Skeletal muscle satellite cell (primary cell): ENCODE measurements at regions not wholly inside any gene's neighbourhood (a gene's known extent, or its start where the extent isn't known, plus 50 kb on each side); places are given as distances from the start of the nearest gene placed in this dataset.

Source experiments
- H3K27me3 ChIP-seq: 2 replicates; pipeline ENCODE4 v1.7.0; 2013; ENCODE audit warnings: low read length; ENCODE audit not compliant: control insufficient read depth, insufficient read depth
- H3K36me3 ChIP-seq: 2 replicates; pipeline ENCODE4 v1.7.0; 2013; ENCODE audit warnings: mild to moderate bottlenecking, control low read depth, low read length; ENCODE audit not compliant: insufficient read depth
- H3K4me1 ChIP-seq: 2 replicates; pipeline ENCODE4 v1.7.0; 2013; ENCODE audit warnings: low read length; ENCODE audit not compliant: control insufficient read depth, insufficient read depth
- H3K4me2 ChIP-seq: 2 replicates; pipeline ENCODE4 v1.7.0; 2013; ENCODE audit warnings: mild to moderate bottlenecking, low read length
- H3K4me3 ChIP-seq: 2 replicates; pipeline ENCODE4 v1.7.0; 2013; ENCODE audit warnings: low read length
- H3K9ac ChIP-seq: 2 replicates; pipeline ENCODE4 v1.7.0; 2013; ENCODE audit warnings: mild to moderate bottlenecking, low read depth, low read length, moderate library complexity
- H3K9me3 ChIP-seq: replicated peaks from 2 replicates; pipeline ENCODE4 v1.7.0; 2013; ENCODE audit warnings: mild to moderate bottlenecking, control low read depth, low read length

- H3K4me1 ChIP-seq: no peaks in the 10 kb centered on the region
- H3K9me3 ChIP-seq: no peaks in the 10 kb centered on the region
- H3K27me3 ChIP-seq: no peaks in the 10 kb centered on the region
- no peak overlapping the region for H3K4me3 ChIP-seq
- H3K4me2 ChIP-seq: no peak overlapping the region
- H3K9ac ChIP-seq: no peak overlapping the region
- H3K36me3 ChIP-seq: no peaks in the 10 kb centered on the region
These were observed 88.2 kb upstream of the CAMK2D start for GRCh38 chr4:113849771-113850170.

- Histone ChIP-seq H3K4me2 (no peak overlapping the region), H3K9ac (no peak overlapping the region), H3K27me3 (no peaks in the 10 kb centered on the region), H3K9me3 (no peaks in the 10 kb centered on the region), H3K36me3 (no peaks in the 10 kb centered on the region), H3K4me1 (no peaks in the 10 kb centered on the region), H3K4me3 (no peak overlapping the region)
These were observed 86.2 kb upstream of the CAMK2D start for GRCh38 chr4:113847710-113848109.

- Histone ChIP-seq H3K36me3 (no peaks in the 10 kb centered on the region), H3K9ac (no peak overlapping the region), H3K27me3 (no peaks in the 10 kb centered on the region), H3K4me2 (no peak overlapping the region), H3K4me3 (no peak overlapping the region), H3K9me3 (no peaks in the 10 kb centered on the region), H3K4me1 (no peaks in the 10 kb centered on the region)
These were observed 84.9 kb upstream of the CAMK2D start for GRCh38 chr4:113846433-113846832.

GRCh38 chr4:113845138-113845537, 83.6 kb upstream of the CAMK2D start:
- Histone ChIP-seq H3K36me3 (no peaks in the 10 kb centered on the region), H3K4me2 (no peak overlapping the region), H3K9me3 (no peaks in the 10 kb centered on the region), H3K9ac (no peak overlapping the region), H3K4me1 (no peaks in the 10 kb centered on the region), H3K4me3 (no peak overlapping the region), H3K27me3 (no peaks in the 10 kb centered on the region)

- no peaks in the 10 kb centered on the region for H3K4me1 ChIP-seq
- H3K27me3 ChIP-seq: no peaks in the 10 kb centered on the region
- no peak overlapping the region for H3K4me2 ChIP-seq
- H3K4me3 ChIP-seq: no peak overlapping the region
- H3K9me3 ChIP-seq: no peaks in the 10 kb centered on the region
- H3K36me3 ChIP-seq: no peaks in the 10 kb centered on the region
- H3K9ac ChIP-seq: no peak overlapping the region
These were observed 82.8 kb upstream of the CAMK2D start for GRCh38 chr4:113844369-113844768.

- Histone ChIP-seq H3K9me3 (no peaks in the 10 kb centered on the region), H3K27me3 (no peaks in the 10 kb centered on the region), H3K4me3 (no peak overlapping the region), H3K4me1 (peaks cover 12% of the 10 kb centered on the region), H3K36me3 (no peaks in the 10 kb centered on the region), H3K4me2 (no peak overlapping the region), H3K9ac (no peak overlapping the region)
These were observed 79.3 kb upstream of the CAMK2D start for GRCh38 chr4:113840861-113841260.

GRCh38 chr4:113838460-113838859, 76.9 kb upstream of the CAMK2D start:
- Histone ChIP-seq H3K9me3 (no peaks in the 10 kb centered on the region), H3K4me1 (peaks cover 20% of the 10 kb centered on the region), H3K36me3 (no peaks in the 10 kb centered on the region), H3K27me3 (no peaks in the 10 kb centered on the region), H3K4me3 (no peak overlapping the region), H3K9ac (no peak overlapping the region), H3K4me2 (no peak overlapping the region)

- Histone ChIP-seq H3K9ac (peak overlapping the region; percentile 7), H3K27me3 (no peaks in the 10 kb centered on the region), H3K4me1 (peaks cover 20% of the 10 kb centered on the region), H3K9me3 (no peaks in the 10 kb centered on the region), H3K4me2 (peak overlapping the region; percentile 7), H3K36me3 (no peaks in the 10 kb centered on the region), H3K4me3 (no peak overlapping the region)
These were observed 75.9 kb upstream of the CAMK2D start for GRCh38 chr4:113837397-113837796.

- H3K9me3 ChIP-seq: no peaks in the 10 kb centered on the region
- H3K4me3 ChIP-seq: no peak overlapping the region
- H3K9ac ChIP-seq: no peak overlapping the region
- no peaks in the 10 kb centered on the region for H3K27me3 ChIP-seq
- H3K4me2 ChIP-seq: no peak overlapping the region
- peaks cover 20% of the 10 kb centered on the region for H3K4me1 ChIP-seq
- no peaks in the 10 kb centered on the region for H3K36me3 ChIP-seq
These were observed 73.5 kb upstream of the CAMK2D start for GRCh38 chr4:113835005-113835404.

GRCh38 chr4:113834298-113834697, 72.8 kb upstream of the CAMK2D start:
- H3K36me3 ChIP-seq: no peaks in the 10 kb centered on the region
- H3K9me3 ChIP-seq: no peaks in the 10 kb centered on the region
- H3K9ac ChIP-seq: no peak overlapping the region
- no peak overlapping the region for H3K4me3 ChIP-seq
- no peak overlapping the region for H3K4me2 ChIP-seq
- H3K4me1 ChIP-seq: peaks cover 20% of the 10 kb centered on the region
- H3K27me3 ChIP-seq: no peaks in the 10 kb centered on the region

- no peak overlapping the region for H3K4me2 ChIP-seq
- no peaks in the 10 kb centered on the region for H3K9me3 ChIP-seq
- H3K4me1 ChIP-seq: peaks cover 16% of the 10 kb centered on the region
- H3K9ac ChIP-seq: no peak overlapping the region
- no peaks in the 10 kb centered on the region for H3K36me3 ChIP-seq
- no peaks in the 10 kb centered on the region for H3K27me3 ChIP-seq
- no peak overlapping the region for H3K4me3 ChIP-seq
These were observed 71.3 kb upstream of the CAMK2D start for GRCh38 chr4:113832803-113833202.

GRCh38 chr4:113831457-113831856, 69.9 kb upstream of the CAMK2D start:
- Histone ChIP-seq H3K4me1 (peaks cover 13% of the 10 kb centered on the region), H3K9me3 (no peaks in the 10 kb centered on the region), H3K4me2 (no peak overlapping the region), H3K27me3 (no peaks in the 10 kb centered on the region), H3K4me3 (no peak overlapping the region), H3K9ac (no peak overlapping the region), H3K36me3 (no peaks in the 10 kb centered on the region)
